ENCODE measurements at regions not wholly inside any gene's neighbourhood (a gene's known extent, or its start where the extent isn't known, plus 50 kb on each side); places are given as distances from the start of the nearest gene placed in this dataset.
"Not testable (repeated sequence)": the region's sequence is repeated elsewhere in the genome, so short reads cannot be mapped to it uniquely, and the experiment has no call there.

- Histone ChIP-seq H3K4me3 (ENCODE audit: insufficient read depth, low read depth, low read length) (no peak overlapping the region), H3K4me2 (ENCODE audit: low read depth, low read length) (no peak overlapping the region), H4K20me1 (ENCODE audit: insufficient read depth, low read length) (no peaks in the 10 kb centered on the region), H4K8ac (ENCODE audit: low read depth in 2 of 2, low read length in 2 of 2) (no peak overlapping the region), H2AFZ (replicated peaks; ENCODE audit: low read length, poor library complexity) (no peak overlapping the region), H3K9ac (ENCODE audit: low read depth, low read length) (no peak overlapping the region), H3K14ac (replicated peaks; ENCODE audit: low read depth, low read length) (no peak overlapping the region), H2BK15ac (ENCODE audit: low read depth, low read length) (no peak overlapping the region), H4K5ac (ENCODE audit: low read depth, low read length) (no peak overlapping the region), H3K27ac (ENCODE audit: insufficient read depth, low read length) (no peak overlapping the region), H3K9me3 (ENCODE audit: control insufficient read depth, insufficient read depth, low read length) (peaks cover 1% of the 10 kb centered on the region; the same call in 1 of the 2 replicates), H3K9me1 (ENCODE audit: insufficient read depth, low read length) (no peaks in the 10 kb centered on the region), H3K23ac (ENCODE audit: low read depth, low read length) (no peak overlapping the region), H2AK9ac (replicated peaks; ENCODE audit: low read depth, low read length, poor library complexity) (no peak overlapping the region), H3K36me3 (ENCODE audit: control insufficient read depth, insufficient read depth, low read length) (no peaks in the 10 kb centered on the region), H3K18ac (ENCODE audit: low read depth, low read length) (no peak overlapping the region), H2BK5ac (ENCODE audit: low read depth, low read length, poor library complexity, severe bottlenecking) (no peak overlapping the region), H2BK20ac (ENCODE audit: low read depth, low read length) (no peak overlapping the region), H3K56ac (ENCODE audit: extremely low read depth, insufficient read depth, low read length) (no peak overlapping the region), H3K4me1 (ENCODE audit: control insufficient read depth, insufficient read depth, low read length) (no peaks in the 10 kb centered on the region), H2BK120ac (ENCODE audit: low read depth, low read length) (no peak overlapping the region), H2AK5ac (ENCODE audit: low read depth, low read length) (no peak overlapping the region), H4K91ac (ENCODE audit: insufficient read depth, low read depth, low read length) (no peak overlapping the region), H3K27me3 (ENCODE audit: control insufficient read depth, insufficient read depth, low read length) (no peaks in the 10 kb centered on the region), H3K4ac (ENCODE audit: low read depth, low read length) (no peak overlapping the region), H3K79me1 (ENCODE audit: low read depth in 1 of 2, low read length in 2 of 2) (no peaks in the 10 kb centered on the region)
- DNase-seq (no peak), ATAC-seq (ENCODE audit: low read depth) (no peak)
- POLR2A ChIA-PET (ENCODE audit: unreplicated experiment) = no interaction called here
- WGBS, 2 experiments (ENCODE audit: extremely low coverage in 2 of 2, insufficient read length in 1 of 2) = no CpG with 5 or more reads among the region's 1 CpG
- dilution Hi-C loops (cut with HindIII; ENCODE audit: low sequenced_read_pairs, unreplicated experiment) (no loop called here), in situ Hi-C loops (cut with MboI; ENCODE audit: low sequenced_read_pairs) (no loop called here), intact Hi-C loops (cut with micrococcal nuclease) (no loop called here)
- BruUV-seq (replicated peaks) = no TSS peak
- CTCF ChIA-PET = no interaction called here
- TF ChIP-seq RFX5 (IDR thresholded peaks at IDR 0.05; ENCODE audit: low read depth, low read length) (no peak), RCOR1 (IDR thresholded peaks at IDR 0.05; ENCODE audit: insufficient replicate concordance, low read length) (no peak), FOS (IDR thresholded peaks at IDR 0.05; ENCODE audit: low read depth, low read length) (no peak), CHD1 (IDR thresholded peaks at IDR 0.05; ENCODE audit: low read depth, low read length) (no peak), POLR2A (IDR thresholded peaks at IDR 0.05; ENCODE audit: low read depth, low read length) (no peak), NFE2L2 (IDR thresholded peaks at IDR 0.05; ENCODE audit: low read depth, low read length) (no peak), CEBPB (IDR thresholded peaks at IDR 0.05; ENCODE audit: low read depth, low read length) (no peak), MXI1 (IDR thresholded peaks at IDR 0.05; ENCODE audit: borderline replicate concordance, low read depth, low read length) (no peak), ELK1 (IDR thresholded peaks at IDR 0.05; ENCODE audit: borderline replicate concordance, low read depth, low read length) (no peak), SMC3 (IDR thresholded peaks at IDR 0.05; ENCODE audit: low read depth, low read length) (no peak)
These were observed 712.5 kb upstream of the ANKRD30A start for GRCh38 chr10:36412942-36413341.

- H2BK20ac ChIP-seq (ENCODE audit: low read depth, low read length); dilution Hi-C loops (cut with HindIII; ENCODE audit: low sequenced_read_pairs, unreplicated experiment): not testable (repeated sequence)
These were observed 725.2 kb upstream of the ANKRD30A start for GRCh38 chr10:36400238-36400637.

More at GRCh38 chr10:36400238-36400637, 725.2 kb upstream of the ANKRD30A start:
- H3K18ac ChIP-seq (ENCODE audit: low read depth, low read length); H3K56ac ChIP-seq (ENCODE audit: extremely low read depth, insufficient read depth, low read length); H3K36me3 ChIP-seq (ENCODE audit: control insufficient read depth, insufficient read depth, low read length); H4K8ac ChIP-seq (ENCODE audit: low read depth in 2 of 2, low read length in 2 of 2); H3K14ac ChIP-seq (replicated peaks; ENCODE audit: low read depth, low read length); H4K5ac ChIP-seq (ENCODE audit: low read depth, low read length); H4K91ac ChIP-seq (ENCODE audit: insufficient read depth, low read depth, low read length); H4K20me1 ChIP-seq (ENCODE audit: insufficient read depth, low read length); in situ Hi-C loops (cut with MboI; ENCODE audit: low sequenced_read_pairs); H2AK9ac ChIP-seq (replicated peaks; ENCODE audit: low read depth, low read length, poor library complexity); H3K23ac ChIP-seq (ENCODE audit: low read depth, low read length); H3K4me2 ChIP-seq (ENCODE audit: low read depth, low read length); H3K4me1 ChIP-seq (ENCODE audit: control insufficient read depth, insufficient read depth, low read length); ATAC-seq (ENCODE audit: low read depth); H2BK15ac ChIP-seq (ENCODE audit: low read depth, low read length); H2AK5ac ChIP-seq (ENCODE audit: low read depth, low read length); H3K9ac ChIP-seq (ENCODE audit: low read depth, low read length); intact Hi-C loops (cut with micrococcal nuclease); H2BK120ac ChIP-seq (ENCODE audit: low read depth, low read length); CTCF ChIA-PET; POLR2A ChIA-PET (ENCODE audit: unreplicated experiment); DNase-seq; H3K4ac ChIP-seq (ENCODE audit: low read depth, low read length); H3K27me3 ChIP-seq (ENCODE audit: control insufficient read depth, insufficient read depth, low read length); H3K4me3 ChIP-seq (ENCODE audit: insufficient read depth, low read depth, low read length); H3K9me1 ChIP-seq (ENCODE audit: insufficient read depth, low read length); BruUV-seq (replicated peaks); H3K9me3 ChIP-seq (ENCODE audit: control insufficient read depth, insufficient read depth, low read length); H2BK5ac ChIP-seq (ENCODE audit: low read depth, low read length, poor library complexity, severe bottlenecking); H2AFZ ChIP-seq (replicated peaks; ENCODE audit: low read length, poor library complexity); H3K79me1 ChIP-seq (ENCODE audit: low read depth in 1 of 2, low read length in 2 of 2); H3K27ac ChIP-seq (ENCODE audit: insufficient read depth, low read length): not testable (repeated sequence)
- no CpG with 5 or more reads among the region's 8 CpGs for whole genome bisulfite sequencing, 2 experiments (ENCODE audit: extremely low coverage in 2 of 2, insufficient read length in 1 of 2)

All from IMR-90 (cell line).